ENCODE measurements at regions not wholly inside any gene's neighbourhood (a gene's known extent, or its start where the extent isn't known, plus 50 kb on each side); places are given as distances from the start of the nearest gene placed in this dataset.
"Not testable (repeated sequence)": the region's sequence is repeated elsewhere in the genome, so short reads cannot be mapped to it uniquely, and the experiment has no call there.

DNA sequence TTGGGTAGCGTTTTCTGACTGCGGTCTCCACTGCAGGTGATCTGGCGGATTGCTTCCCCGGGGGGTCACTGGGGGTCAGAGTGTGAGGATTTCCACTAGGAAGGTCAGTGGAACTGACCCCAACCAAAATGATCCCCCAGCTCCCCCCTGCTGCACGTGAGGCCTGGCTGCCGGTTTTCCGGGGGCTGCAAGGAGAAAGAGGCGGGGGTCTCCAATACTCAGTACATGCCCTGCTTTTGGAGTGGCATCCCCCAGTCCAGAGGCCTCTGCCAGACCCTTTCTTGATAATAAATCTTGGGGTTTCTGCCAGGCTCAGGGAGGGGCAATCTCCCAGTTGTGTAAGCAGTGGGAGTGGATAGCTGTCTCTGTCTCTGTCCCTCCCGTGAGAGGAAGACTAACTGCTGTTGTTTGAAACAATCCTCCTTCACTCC lies 71.5 kb upstream of the RTL6 start:
- no peak overlapping the region for H3K9ac ChIP-seq (ENCODE audit: low read length in 2 of 2)
- H3K4me1 ChIP-seq (ENCODE audit: control insufficient read depth, insufficient read depth, low read length), result peaks cover 2% of the 10 kb centered on the region
- no peaks in the 10 kb centered on the region for H3K36me3 ChIP-seq (ENCODE audit: control insufficient read depth in 2 of 2, insufficient read depth in 2 of 2, low read length in 2 of 2)
- no peaks in the 10 kb centered on the region for H3K27me3 ChIP-seq (ENCODE audit: control insufficient read depth in 1 of 2, insufficient read depth in 2 of 2, low read length in 2 of 2)
- H3K27ac ChIP-seq (ENCODE audit: low read length), result no peak overlapping the region
- H3K4me3 ChIP-seq (ENCODE audit: low read length in 2 of 2), result no peak overlapping the region
- peaks cover 0 to 8% of the 10 kb centered on the region in 2 donors for H3K9me3 ChIP-seq (ENCODE audit: control insufficient read depth in 2 of 2, low read length in 2 of 2)

DNA sequence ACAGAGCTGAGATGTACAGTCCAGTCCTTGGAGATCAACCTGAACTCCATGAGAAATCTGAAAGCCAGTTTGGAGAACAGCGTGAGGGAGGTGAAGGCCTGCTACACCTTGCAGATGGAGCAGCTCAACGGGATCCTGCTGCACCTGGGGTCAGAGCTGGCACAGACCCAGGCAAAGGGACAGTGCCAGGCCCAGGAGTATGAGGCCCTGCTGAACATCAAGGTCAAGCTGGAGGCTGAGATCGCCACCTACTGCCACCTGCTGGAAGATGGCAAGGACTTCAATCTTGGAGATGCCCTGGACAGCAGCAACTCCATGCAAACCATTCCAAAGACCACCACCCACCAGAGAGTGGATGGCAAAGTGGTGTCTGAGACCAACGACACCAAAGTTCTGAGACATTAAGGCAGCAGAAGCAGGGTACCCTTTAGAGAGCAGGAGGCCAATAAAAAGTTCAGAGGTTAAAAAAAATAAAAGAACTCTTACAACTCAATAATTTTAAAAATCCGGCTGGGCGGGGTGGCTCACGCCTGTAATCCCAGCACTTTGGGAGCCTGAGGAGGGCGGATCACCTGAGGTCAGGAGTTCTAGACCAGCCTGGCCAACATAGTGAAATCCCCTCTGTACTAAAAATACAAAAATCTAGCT lies 69.9 kb upstream of the RTL6 start:
- no peaks in the 10 kb centered on the region for H3K27me3 ChIP-seq (ENCODE audit: control insufficient read depth in 1 of 2, insufficient read depth in 2 of 2, low read length in 2 of 2)
- no peak overlapping the region for H3K9ac ChIP-seq (ENCODE audit: low read length in 2 of 2)
- no peaks in the 10 kb centered on the region for H3K4me1 ChIP-seq (ENCODE audit: control insufficient read depth, insufficient read depth, low read length)
- no peak overlapping the region for H3K27ac ChIP-seq (ENCODE audit: low read length)
- no peak overlapping the region for H3K4me3 ChIP-seq (ENCODE audit: low read length in 2 of 2)
- H3K36me3 ChIP-seq (ENCODE audit: control insufficient read depth in 2 of 2, insufficient read depth in 2 of 2, low read length in 2 of 2), result no peaks in the 10 kb centered on the region
- peaks cover 0 to 8% of the 10 kb centered on the region in 2 donors for H3K9me3 ChIP-seq (ENCODE audit: control insufficient read depth in 2 of 2, low read length in 2 of 2)

DNA sequence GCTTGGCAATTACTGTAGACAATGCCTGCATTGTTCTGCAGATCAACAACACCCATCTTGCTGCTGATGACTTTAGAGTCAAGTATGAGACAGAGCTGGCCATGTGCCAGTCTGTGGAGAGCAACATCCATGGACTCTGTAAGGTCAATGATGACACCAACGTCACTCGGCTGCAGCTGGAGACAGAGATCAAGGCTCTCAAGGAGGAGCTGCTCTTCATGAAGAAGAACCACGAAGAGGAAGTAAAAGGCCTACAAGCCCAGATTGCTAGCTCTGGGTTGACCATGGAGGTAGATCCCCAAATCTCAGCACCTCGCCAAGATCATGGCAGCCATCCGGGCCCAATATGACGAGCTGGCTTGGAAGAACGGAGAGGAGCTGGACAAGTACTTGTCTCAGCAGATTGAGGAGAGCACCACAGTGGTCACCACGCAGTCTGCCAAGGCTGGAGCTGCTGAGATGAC lies 69.4 kb upstream of the RTL6 start:
- not testable (repeated sequence) for H3K36me3 ChIP-seq (ENCODE audit: control insufficient read depth in 2 of 2, insufficient read depth in 2 of 2, low read length in 2 of 2); H3K9ac ChIP-seq (ENCODE audit: low read length in 2 of 2)

DNA sequence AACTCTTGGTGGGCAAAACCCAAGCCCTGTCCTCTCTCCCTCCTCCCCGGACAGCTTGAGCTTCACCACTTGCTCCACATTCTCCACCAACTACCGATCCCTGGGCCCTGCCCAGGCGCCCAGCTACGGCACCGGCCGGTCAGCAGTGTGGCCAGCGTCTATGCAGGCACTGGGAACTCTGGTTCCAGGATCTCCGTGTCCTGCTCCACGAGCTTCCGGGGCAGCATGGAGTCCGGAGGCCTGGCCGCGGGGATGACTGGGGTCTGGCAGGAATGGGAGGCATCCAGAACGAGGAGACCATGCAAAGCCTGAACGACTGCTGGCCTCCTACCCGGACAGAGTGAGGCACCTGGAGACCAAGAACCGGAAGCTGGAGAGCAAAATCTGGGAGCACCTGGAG lies 68.9 kb upstream of the RTL6 start:
- H3K4me3 ChIP-seq (ENCODE audit: low read length in 2 of 2), result no peak overlapping the region
- no peaks in the 10 kb centered on the region for H3K27me3 ChIP-seq (ENCODE audit: control insufficient read depth in 1 of 2, insufficient read depth in 2 of 2, low read length in 2 of 2)
- H3K27ac ChIP-seq (ENCODE audit: low read length), result no peak overlapping the region
- no peak overlapping the region for H3K9ac ChIP-seq (ENCODE audit: low read length in 2 of 2)
- H3K9me3 ChIP-seq (ENCODE audit: control insufficient read depth in 2 of 2, low read length in 2 of 2), result peaks cover 0 to 8% of the 10 kb centered on the region in 2 donors
- no peaks in the 10 kb centered on the region for H3K36me3 ChIP-seq (ENCODE audit: control insufficient read depth in 2 of 2, insufficient read depth in 2 of 2, low read length in 2 of 2)
- H3K4me1 ChIP-seq (ENCODE audit: control insufficient read depth, insufficient read depth, low read length), result no peaks in the 10 kb centered on the region

More for the DNA sequence above, 69.4 kb upstream of the RTL6 start:
- H3K4me3 ChIP-seq (ENCODE audit: low read length in 2 of 2); H3K4me1 ChIP-seq (ENCODE audit: control insufficient read depth, insufficient read depth, low read length); H3K27ac ChIP-seq (ENCODE audit: low read length); H3K27me3 ChIP-seq (ENCODE audit: control insufficient read depth in 1 of 2, insufficient read depth in 2 of 2, low read length in 2 of 2); H3K9me3 ChIP-seq (ENCODE audit: control insufficient read depth in 2 of 2, low read length in 2 of 2): not testable (repeated sequence)

DNA sequence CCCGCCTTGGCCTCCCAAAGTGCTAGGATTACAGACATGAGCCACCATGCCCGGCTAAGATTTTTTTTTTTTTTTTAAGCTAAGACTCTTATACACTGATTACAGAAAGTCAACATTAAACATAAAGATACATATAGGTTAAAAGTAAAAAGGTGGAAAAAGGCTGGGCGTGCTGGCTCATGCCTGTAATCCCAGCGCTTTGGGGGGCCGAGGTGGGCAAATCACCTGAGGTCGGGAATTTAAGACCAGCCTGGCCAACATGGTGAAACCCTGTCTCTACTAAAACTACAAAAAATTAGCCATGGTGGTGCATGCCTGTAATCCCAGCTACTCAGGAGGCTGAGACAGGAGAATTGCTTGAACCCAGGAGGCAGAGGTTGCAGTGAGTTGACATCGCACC lies 64.6 kb upstream of the RTL6 start:
- not testable (repeated sequence) for H3K36me3 ChIP-seq (ENCODE audit: control insufficient read depth in 2 of 2, insufficient read depth in 2 of 2, low read length in 2 of 2); H3K27me3 ChIP-seq (ENCODE audit: control insufficient read depth in 1 of 2, insufficient read depth in 2 of 2, low read length in 2 of 2); H3K27ac ChIP-seq (ENCODE audit: low read length); H3K4me3 ChIP-seq (ENCODE audit: low read length in 2 of 2); H3K4me1 ChIP-seq (ENCODE audit: control insufficient read depth, insufficient read depth, low read length); H3K9me3 ChIP-seq (ENCODE audit: control insufficient read depth in 2 of 2, low read length in 2 of 2); H3K9ac ChIP-seq (ENCODE audit: low read length in 2 of 2)

DNA sequence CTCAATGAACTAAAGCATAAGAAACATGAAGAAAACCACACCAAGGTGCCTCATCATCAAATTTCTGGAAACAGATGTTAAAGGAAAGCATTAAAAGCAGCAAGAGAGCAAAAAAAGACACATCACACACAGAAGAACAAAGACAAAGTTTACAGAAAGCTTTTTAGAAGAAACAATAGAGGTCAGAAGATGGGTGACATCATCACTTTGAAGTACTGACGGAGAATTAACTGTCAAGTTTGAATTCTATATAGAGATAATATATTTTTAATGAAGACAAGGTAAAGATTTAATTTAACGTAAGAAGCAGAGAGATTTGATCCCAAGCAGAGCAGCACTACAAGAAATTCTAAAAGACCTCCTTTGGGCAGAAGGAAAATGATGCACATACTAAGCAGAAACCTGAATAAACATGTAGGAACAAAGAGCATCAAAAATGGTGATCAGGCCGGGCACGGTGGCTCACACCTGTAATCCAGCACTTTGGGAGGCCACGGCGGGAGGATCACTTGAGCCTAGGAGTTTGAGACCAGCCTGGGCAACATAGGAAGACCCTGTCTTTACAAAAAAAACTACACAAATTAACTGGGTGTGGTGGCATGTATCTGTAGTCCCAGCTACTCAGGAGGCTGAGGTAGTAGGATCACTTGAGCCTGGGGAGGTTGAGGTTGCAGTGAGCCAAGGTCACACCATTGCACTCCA lies 63.3 kb upstream of the RTL6 start:
- H3K4me3 ChIP-seq (ENCODE audit: low read length in 2 of 2), result no peak overlapping the region
- H3K27me3 ChIP-seq (ENCODE audit: control insufficient read depth in 1 of 2, insufficient read depth in 2 of 2, low read length in 2 of 2), result no peaks in the 10 kb centered on the region
- H3K9me3 ChIP-seq (ENCODE audit: control insufficient read depth in 2 of 2, low read length in 2 of 2), result no peaks in the 10 kb centered on the region
- H3K9ac ChIP-seq (ENCODE audit: low read length in 2 of 2), result no peak overlapping the region
- H3K4me1 ChIP-seq (ENCODE audit: control insufficient read depth, insufficient read depth, low read length), result no peaks in the 10 kb centered on the region
- no peaks in the 10 kb centered on the region for H3K36me3 ChIP-seq (ENCODE audit: control insufficient read depth in 2 of 2, insufficient read depth in 2 of 2, low read length in 2 of 2)
- no peak overlapping the region for H3K27ac ChIP-seq (ENCODE audit: low read length)

DNA sequence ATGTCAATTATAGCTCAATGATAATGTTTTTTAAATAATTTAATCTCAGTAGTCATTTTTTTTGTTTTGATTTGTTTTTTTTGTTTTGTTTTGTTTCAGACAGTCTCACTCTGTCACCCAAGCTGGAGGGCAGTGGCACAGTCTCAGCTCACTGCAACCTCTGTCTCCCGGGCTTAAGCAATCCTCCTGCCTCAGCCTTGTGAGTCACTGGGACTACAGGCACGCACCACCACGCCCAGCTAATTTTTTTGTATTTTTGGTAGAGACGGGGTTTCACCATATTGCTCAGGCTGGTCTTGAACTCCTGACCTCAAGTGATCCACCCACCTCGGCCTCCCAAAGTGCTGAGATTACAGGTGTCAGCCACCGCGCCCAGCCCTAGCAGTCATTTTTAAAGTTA lies 60.6 kb upstream of the RTL6 start:
- not testable (repeated sequence) for H3K4me1 ChIP-seq (ENCODE audit: control insufficient read depth, insufficient read depth, low read length); H3K36me3 ChIP-seq (ENCODE audit: control insufficient read depth in 2 of 2, insufficient read depth in 2 of 2, low read length in 2 of 2); H3K27ac ChIP-seq (ENCODE audit: low read length); H3K27me3 ChIP-seq (ENCODE audit: control insufficient read depth in 1 of 2, insufficient read depth in 2 of 2, low read length in 2 of 2); H3K9me3 ChIP-seq (ENCODE audit: control insufficient read depth in 2 of 2, low read length in 2 of 2); H3K4me3 ChIP-seq (ENCODE audit: low read length in 2 of 2); H3K9ac ChIP-seq (ENCODE audit: low read length in 2 of 2)

DNA sequence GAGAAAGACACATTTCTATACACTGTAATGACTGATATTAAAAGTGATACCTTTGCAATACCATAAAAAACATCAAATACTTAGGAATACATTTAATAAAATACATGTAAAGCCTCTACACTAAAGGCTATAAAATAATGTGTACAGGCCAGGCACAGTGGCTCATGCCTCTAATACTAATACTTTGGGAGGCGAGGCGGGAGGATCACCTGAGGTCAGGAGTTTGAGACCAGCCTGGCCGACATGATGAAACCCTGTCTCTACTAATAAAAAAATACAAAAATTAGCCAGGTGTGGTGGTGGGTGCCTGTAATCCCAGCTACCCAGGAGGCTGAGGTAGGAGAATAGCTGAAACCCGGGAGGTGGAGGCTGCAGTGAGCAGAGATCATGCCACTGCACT lies 59.8 kb upstream of the RTL6 start:
- H3K9ac ChIP-seq (ENCODE audit: low read length in 2 of 2); H3K4me1 ChIP-seq (ENCODE audit: control insufficient read depth, insufficient read depth, low read length); H3K9me3 ChIP-seq (ENCODE audit: control insufficient read depth in 2 of 2, low read length in 2 of 2); H3K36me3 ChIP-seq (ENCODE audit: control insufficient read depth in 2 of 2, insufficient read depth in 2 of 2, low read length in 2 of 2); H3K27me3 ChIP-seq (ENCODE audit: control insufficient read depth in 1 of 2, insufficient read depth in 2 of 2, low read length in 2 of 2); H3K27ac ChIP-seq (ENCODE audit: low read length); H3K4me3 ChIP-seq (ENCODE audit: low read length in 2 of 2): not testable (repeated sequence)

DNA sequence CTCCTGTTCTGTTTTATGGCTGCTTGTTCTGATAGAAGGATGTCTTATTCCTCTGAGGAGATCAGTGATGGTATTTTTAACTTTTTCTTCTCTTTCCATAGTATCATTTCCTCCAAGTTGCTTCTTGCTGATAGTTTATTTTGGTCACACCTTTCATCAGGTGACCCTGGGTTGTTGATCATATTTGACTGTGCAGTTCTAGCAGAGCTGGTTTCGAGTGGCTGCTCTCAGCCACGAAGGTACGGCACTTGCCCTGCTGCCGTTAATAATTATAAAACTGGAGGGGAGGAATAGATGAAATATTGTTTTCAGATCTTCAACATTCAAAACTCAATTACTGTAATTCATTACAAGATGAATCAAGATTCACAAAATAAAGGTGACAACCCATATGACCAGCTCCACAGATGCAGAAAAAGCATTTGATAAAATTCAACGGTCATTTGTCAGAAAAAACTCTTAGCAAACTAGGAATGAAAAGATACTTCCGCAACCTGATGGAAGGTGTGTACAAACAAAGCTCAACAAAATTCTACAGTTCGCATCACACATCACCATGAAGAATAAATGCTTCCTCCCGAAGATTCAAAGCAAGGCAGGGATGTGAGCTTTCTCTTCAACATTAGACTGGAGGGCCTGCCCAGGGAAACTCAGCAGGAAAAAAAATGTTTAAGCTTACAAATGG lies 59.2 kb upstream of the RTL6 start:
- Histone ChIP-seq H3K9ac (ENCODE audit: low read length in 2 of 2) (no peak overlapping the region), H3K4me3 (ENCODE audit: low read length in 2 of 2) (no peak overlapping the region), H3K4me1 (ENCODE audit: control insufficient read depth, insufficient read depth, low read length) (no peaks in the 10 kb centered on the region), H3K36me3 (ENCODE audit: control insufficient read depth in 2 of 2, insufficient read depth in 2 of 2, low read length in 2 of 2) (no peaks in the 10 kb centered on the region), H3K9me3 (ENCODE audit: control insufficient read depth in 2 of 2, low read length in 2 of 2) (no peaks in the 10 kb centered on the region), H3K27me3 (ENCODE audit: control insufficient read depth in 1 of 2, insufficient read depth in 2 of 2, low read length in 2 of 2) (no peaks in the 10 kb centered on the region), H3K27ac (ENCODE audit: low read length) (no peak overlapping the region)

DNA sequence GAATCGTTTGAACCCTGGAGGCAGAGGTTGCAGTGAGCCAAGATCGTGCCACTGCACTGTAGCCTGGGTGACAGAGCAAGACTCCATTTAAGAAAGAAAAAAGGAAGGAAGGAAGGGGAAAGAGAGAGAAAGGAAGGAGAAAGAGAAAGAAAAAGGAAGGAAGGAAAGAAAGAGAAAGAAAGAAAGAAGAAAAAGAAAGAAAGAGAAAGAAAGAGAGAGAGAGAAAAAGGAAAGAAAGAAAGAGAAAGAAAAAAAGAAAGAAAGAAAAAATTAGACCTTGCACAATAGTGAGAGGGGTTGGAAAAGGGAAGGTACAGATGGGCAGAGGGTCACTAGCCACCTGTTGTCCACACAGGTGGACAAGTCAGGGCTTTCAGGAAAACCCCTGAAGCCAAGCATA lies 57.6 kb upstream of the RTL6 start:
- no peaks in the 10 kb centered on the region for H3K36me3 ChIP-seq (ENCODE audit: control insufficient read depth in 2 of 2, insufficient read depth in 2 of 2, low read length in 2 of 2)
- no peak overlapping the region for H3K4me3 ChIP-seq (ENCODE audit: low read length in 2 of 2)
- H3K27me3 ChIP-seq (ENCODE audit: control insufficient read depth in 1 of 2, insufficient read depth in 2 of 2, low read length in 2 of 2), result no peaks in the 10 kb centered on the region
- H3K27ac ChIP-seq (ENCODE audit: low read length), result no peak overlapping the region
- peaks cover 7% of the 10 kb centered on the region for H3K4me1 ChIP-seq (ENCODE audit: control insufficient read depth, insufficient read depth, low read length)
- H3K9me3 ChIP-seq (ENCODE audit: control insufficient read depth in 2 of 2, low read length in 2 of 2), result no peaks in the 10 kb centered on the region
- H3K9ac ChIP-seq (ENCODE audit: low read length in 2 of 2), result no peak overlapping the region

DNA sequence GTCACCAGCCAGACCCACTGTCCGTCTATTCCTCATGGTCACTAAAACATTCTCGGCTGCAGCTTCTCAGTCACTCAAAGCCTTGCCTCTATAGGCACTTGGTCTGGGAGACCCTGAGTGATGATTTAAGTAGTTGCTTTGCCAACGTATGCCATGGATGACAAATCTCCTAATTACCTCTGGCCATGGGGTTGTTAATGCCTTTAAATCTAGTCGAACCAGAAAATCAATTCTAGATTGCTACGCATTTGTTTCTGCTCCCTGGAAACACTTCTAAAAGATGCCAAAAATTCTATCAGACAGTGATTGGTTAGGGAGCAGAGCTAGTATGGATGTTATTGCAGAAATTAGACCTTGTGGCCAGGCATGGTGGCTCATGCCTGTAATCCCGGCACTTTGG lies 57.0 kb upstream of the RTL6 start:
- Histone ChIP-seq H3K4me3 (ENCODE audit: low read length in 2 of 2) (no peak overlapping the region), H3K9ac (ENCODE audit: low read length in 2 of 2) (no peak overlapping the region), H3K9me3 (ENCODE audit: control insufficient read depth in 2 of 2, low read length in 2 of 2) (no peaks in the 10 kb centered on the region), H3K36me3 (ENCODE audit: control insufficient read depth in 2 of 2, insufficient read depth in 2 of 2, low read length in 2 of 2) (no peaks in the 10 kb centered on the region), H3K27ac (ENCODE audit: low read length) (no peak overlapping the region), H3K27me3 (ENCODE audit: control insufficient read depth in 1 of 2, insufficient read depth in 2 of 2, low read length in 2 of 2) (no peaks in the 10 kb centered on the region), H3K4me1 (ENCODE audit: control insufficient read depth, insufficient read depth, low read length) (peaks cover 10% of the 10 kb centered on the region)
